ENCODE measurements at regions not wholly inside any gene's neighbourhood (a gene's known extent, or its start where the extent isn't known, plus 50 kb on each side); places are given as distances from the start of the nearest gene placed in this dataset.

DNA sequence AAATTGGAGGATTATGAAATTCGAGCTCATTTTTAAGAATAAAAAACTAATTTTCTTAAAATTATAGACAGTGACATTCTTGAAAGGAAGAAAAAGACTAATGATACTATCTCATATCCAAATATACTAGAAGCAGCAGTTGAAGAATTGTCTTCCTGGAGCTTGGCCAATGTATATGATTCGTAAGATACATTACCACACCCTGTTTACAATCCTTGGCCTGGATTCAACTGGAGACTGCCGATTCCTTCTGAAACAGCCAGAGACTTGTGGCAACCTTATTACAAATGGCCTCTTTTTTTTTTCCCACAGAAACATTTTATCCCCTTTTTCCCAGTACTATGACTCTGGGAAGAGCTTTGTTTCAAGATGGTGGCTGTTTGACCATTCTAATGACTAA lies 571.2 kb upstream of the FAT1 start:
- TF ChIP-seq GATA2 (IDR thresholded peaks at IDR 0.05; ENCODE audit: low read depth, low read length) (no peak), GATA3 (IDR thresholded peaks at IDR 0.05; ENCODE audit: low read depth, low read length) (no peak)
